ENCODE measurements at regions not wholly inside any gene's neighbourhood (a gene's known extent, or its start where the extent isn't known, plus 50 kb on each side); places are given as distances from the start of the nearest gene placed in this dataset.

- no peak for FAIRE-seq
- no peaks in the 10 kb centered on the region for H3K27me3 ChIP-seq (ENCODE audit: control insufficient read depth in 3 of 3, insufficient read depth in 3 of 3, low read length in 3 of 3)
- no peaks in the 10 kb centered on the region for H3K9me3 ChIP-seq (ENCODE audit: control insufficient read depth in 2 of 2, insufficient read depth in 1 of 2, low read depth in 1 of 2, low read length in 1 of 2)
- no peak overlapping the region for H3K27ac ChIP-seq (ENCODE audit: low read depth in 1 of 3, low read length in 2 of 3)
- no peak overlapping the region for H3K4me3 ChIP-seq (ENCODE audit: low read depth in 1 of 3, low read length in 3 of 3)
- WGBS, 3 donors: 82 to 85% (median 85%) methylated on average over 3 of the region's 3 CpGs
- DNase-seq: no peak
- H3K36me3 ChIP-seq (ENCODE audit: control insufficient read depth in 3 of 3, insufficient read depth in 2 of 3, low read depth in 1 of 3, low read length in 3 of 3): no peaks in the 10 kb centered on the region
- no peaks in the 10 kb centered on the region for H3K4me1 ChIP-seq (ENCODE audit: control insufficient read depth in 3 of 3, insufficient read depth in 2 of 3, low read depth in 1 of 3, low read length in 2 of 3)
Measured at GRCh38 chr18:53952700-53953099, 271.8 kb downstream of the MBD2 start.

GRCh38 chr18:53950545-53950944 is 273.9 kb downstream of the MBD2 start:
- WGBS, 3 donors: 52 to 66% (median 59%) methylated on average over 1 of the region's 1 CpG
- no peak for FAIRE-seq
- Histone ChIP-seq H3K27me3 (ENCODE audit: control insufficient read depth in 3 of 3, insufficient read depth in 3 of 3, low read length in 3 of 3) (no peaks in the 10 kb centered on the region), H3K9me3 (ENCODE audit: control insufficient read depth in 2 of 2, insufficient read depth in 1 of 2, low read depth in 1 of 2, low read length in 1 of 2) (no peaks in the 10 kb centered on the region), H3K36me3 (ENCODE audit: control insufficient read depth in 3 of 3, insufficient read depth in 2 of 3, low read depth in 1 of 3, low read length in 3 of 3) (no peaks in the 10 kb centered on the region), H3K4me1 (ENCODE audit: control insufficient read depth in 3 of 3, insufficient read depth in 2 of 3, low read depth in 1 of 3, low read length in 2 of 3) (no peaks in the 10 kb centered on the region), H3K4me3 (ENCODE audit: low read depth in 1 of 3, low read length in 3 of 3) (no peak overlapping the region), H3K27ac (ENCODE audit: low read depth in 1 of 3, low read length in 2 of 3) (no peak overlapping the region)
- no peak for DNase-seq

GRCh38 chr18:53948991-53949390 is 275.5 kb downstream of the MBD2 start:
- Histone ChIP-seq H3K9me3 (ENCODE audit: control insufficient read depth in 2 of 2, insufficient read depth in 1 of 2, low read depth in 1 of 2, low read length in 1 of 2) (peaks cover 0 to 11% of the 10 kb centered on the region in 2 donors), H3K4me1 (ENCODE audit: control insufficient read depth in 3 of 3, insufficient read depth in 2 of 3, low read depth in 1 of 3, low read length in 2 of 3) (no peaks in the 10 kb centered on the region), H3K27me3 (ENCODE audit: control insufficient read depth in 3 of 3, insufficient read depth in 3 of 3, low read length in 3 of 3) (no peaks in the 10 kb centered on the region), H3K4me3 (ENCODE audit: low read depth in 1 of 3, low read length in 3 of 3) (no peak overlapping the region), H3K27ac (ENCODE audit: low read depth in 1 of 3, low read length in 2 of 3) (no peak overlapping the region), H3K36me3 (ENCODE audit: control insufficient read depth in 3 of 3, insufficient read depth in 2 of 3, low read depth in 1 of 3, low read length in 3 of 3) (no peaks in the 10 kb centered on the region)
- DNase-seq (no peak), FAIRE-seq (no peak)

- no peaks in the 10 kb centered on the region for H3K27me3 ChIP-seq (ENCODE audit: control insufficient read depth in 3 of 3, insufficient read depth in 3 of 3, low read length in 3 of 3)
Measured at GRCh38 chr18:53947092-53947640, 277.3 kb downstream of the MBD2 start.

GRCh38 chr18:53946594-53946993 is 277.9 kb downstream of the MBD2 start:
- no peak for FAIRE-seq
- WGBS, 3 donors: 23 to 34% (median 25%) methylated on average over 1 of the region's 1 CpG

More at GRCh38 chr18:53947092-53947640, 277.3 kb downstream of the MBD2 start:
- Histone ChIP-seq H3K4me1 (ENCODE audit: control insufficient read depth in 3 of 3, insufficient read depth in 2 of 3, low read depth in 1 of 3, low read length in 2 of 3) (no peaks in the 10 kb centered on the region), H3K27ac (ENCODE audit: low read depth in 1 of 3, low read length in 2 of 3) (no peak overlapping the region), H3K9me3 (ENCODE audit: control insufficient read depth in 2 of 2, insufficient read depth in 1 of 2, low read depth in 1 of 2, low read length in 1 of 2) (peaks cover 0 to 29% of the 10 kb centered on the region in 2 donors), H3K4me3 (ENCODE audit: low read depth in 1 of 3, low read length in 3 of 3) (no peak overlapping the region), H3K36me3 (ENCODE audit: control insufficient read depth in 3 of 3, insufficient read depth in 2 of 3, low read depth in 1 of 3, low read length in 3 of 3) (no peaks in the 10 kb centered on the region)
- FAIRE-seq (no peak), DNase-seq (peak in 1 of 2 donors; percentile 14)
- 41 to 71% (median 56%) methylated on average over 5 of the region's 5 CpGs for WGBS, 3 donors

GRCh38 chr18:53944721-53945120 is 279.7 kb downstream of the MBD2 start:
- WGBS, 3 donors: 84 to 89% (median 86%) methylated on average over 4 of the region's 4 CpGs
- H3K27ac ChIP-seq (ENCODE audit: low read depth in 1 of 3, low read length in 2 of 3): no peak overlapping the region
- no peaks in the 10 kb centered on the region for H3K27me3 ChIP-seq (ENCODE audit: control insufficient read depth in 3 of 3, insufficient read depth in 3 of 3, low read length in 3 of 3)
- FAIRE-seq (no peak), DNase-seq (no peak)
- peaks cover 0 to 32% of the 10 kb centered on the region in 2 donors for H3K9me3 ChIP-seq (ENCODE audit: control insufficient read depth in 2 of 2, insufficient read depth in 1 of 2, low read depth in 1 of 2, low read length in 1 of 2)
- no peaks in the 10 kb centered on the region for H3K4me1 ChIP-seq (ENCODE audit: control insufficient read depth in 3 of 3, insufficient read depth in 2 of 3, low read depth in 1 of 3, low read length in 2 of 3)
- H3K36me3 ChIP-seq (ENCODE audit: control insufficient read depth in 3 of 3, insufficient read depth in 2 of 3, low read depth in 1 of 3, low read length in 3 of 3): no peaks in the 10 kb centered on the region
- no peak overlapping the region for H3K4me3 ChIP-seq (ENCODE audit: low read depth in 1 of 3, low read length in 3 of 3)

More at GRCh38 chr18:53946594-53946993, 277.9 kb downstream of the MBD2 start:
- H3K36me3 ChIP-seq (ENCODE audit: control insufficient read depth in 3 of 3, insufficient read depth in 2 of 3, low read depth in 1 of 3, low read length in 3 of 3): no peaks in the 10 kb centered on the region
- no peak overlapping the region for H3K4me3 ChIP-seq (ENCODE audit: low read depth in 1 of 3, low read length in 3 of 3)
- H3K4me1 ChIP-seq (ENCODE audit: control insufficient read depth in 3 of 3, insufficient read depth in 2 of 3, low read depth in 1 of 3, low read length in 2 of 3): no peaks in the 10 kb centered on the region
- no peak overlapping the region for H3K27ac ChIP-seq (ENCODE audit: low read depth in 1 of 3, low read length in 2 of 3)
- DNase-seq: no peak
- H3K27me3 ChIP-seq (ENCODE audit: control insufficient read depth in 3 of 3, insufficient read depth in 3 of 3, low read length in 3 of 3): no peaks in the 10 kb centered on the region
- peaks cover 0 to 32% of the 10 kb centered on the region in 2 donors for H3K9me3 ChIP-seq (ENCODE audit: control insufficient read depth in 2 of 2, insufficient read depth in 1 of 2, low read depth in 1 of 2, low read length in 1 of 2)

GRCh38 chr18:53943326-53943860 is 281.1 kb downstream of the MBD2 start:
- no peak overlapping the region for H3K27ac ChIP-seq (ENCODE audit: low read depth in 1 of 3, low read length in 2 of 3)
- no peak overlapping the region for H3K4me3 ChIP-seq (ENCODE audit: low read depth in 1 of 3, low read length in 3 of 3)
- no peaks in the 10 kb centered on the region for H3K4me1 ChIP-seq (ENCODE audit: control insufficient read depth in 3 of 3, insufficient read depth in 2 of 3, low read depth in 1 of 3, low read length in 2 of 3)
- H3K9me3 ChIP-seq (ENCODE audit: control insufficient read depth in 2 of 2, insufficient read depth in 1 of 2, low read depth in 1 of 2, low read length in 1 of 2): peaks cover 0 to 32% of the 10 kb centered on the region in 2 donors
- H3K27me3 ChIP-seq (ENCODE audit: control insufficient read depth in 3 of 3, insufficient read depth in 3 of 3, low read length in 3 of 3): no peaks in the 10 kb centered on the region
- no peak for FAIRE-seq
- no peak for DNase-seq
- no peaks in the 10 kb centered on the region for H3K36me3 ChIP-seq (ENCODE audit: control insufficient read depth in 3 of 3, insufficient read depth in 2 of 3, low read depth in 1 of 3, low read length in 3 of 3)
- 77 to 96% (median 94%) methylated on average over 1 of the region's 1 CpG for WGBS, 3 donors

GRCh38 chr18:53941601-53942338 is 282.7 kb downstream of the MBD2 start:
- FAIRE-seq: no peak
- peaks cover 0 to 32% of the 10 kb centered on the region in 2 donors for H3K9me3 ChIP-seq (ENCODE audit: control insufficient read depth in 2 of 2, insufficient read depth in 1 of 2, low read depth in 1 of 2, low read length in 1 of 2)
- H3K27me3 ChIP-seq (ENCODE audit: control insufficient read depth in 3 of 3, insufficient read depth in 3 of 3, low read length in 3 of 3): no peaks in the 10 kb centered on the region
- DNase-seq: no peak
- H3K36me3 ChIP-seq (ENCODE audit: control insufficient read depth in 3 of 3, insufficient read depth in 2 of 3, low read depth in 1 of 3, low read length in 3 of 3): no peaks in the 10 kb centered on the region
- no peaks in the 10 kb centered on the region for H3K4me1 ChIP-seq (ENCODE audit: control insufficient read depth in 3 of 3, insufficient read depth in 2 of 3, low read depth in 1 of 3, low read length in 2 of 3)
- no peak overlapping the region for H3K4me3 ChIP-seq (ENCODE audit: low read depth in 1 of 3, low read length in 3 of 3)
- H3K27ac ChIP-seq (ENCODE audit: low read depth in 1 of 3, low read length in 2 of 3): no peak overlapping the region
